ENCODE measurements at regions not wholly inside any gene's neighbourhood (a gene's known extent, or its start where the extent isn't known, plus 50 kb on each side); places are given as distances from the start of the nearest gene placed in this dataset.

- Histone ChIP-seq H3K36me3 (ENCODE audit: insufficient read depth) (no peaks in the 10 kb centered on the region), H3K4me1 (ENCODE audit: insufficient read depth) (no peaks in the 10 kb centered on the region), H3K4me3 (ENCODE audit: low read depth, low read length) (no peak overlapping the region), H3K27ac (ENCODE audit: low read depth) (no peak overlapping the region)
- no peak for DNase-seq (ENCODE audit: extremely low spot score)
- WGBS, result 95% methylated on average over 2 of the region's 2 CpGs
Measured at GRCh38 chr9:16358751-16359150, 511.7 kb downstream of the BNC2 start.
